KMS-11 (cell line): ENCODE measurements at regions not wholly inside any gene's neighbourhood (a gene's known extent, or its start where the extent isn't known, plus 50 kb on each side); places are given as distances from the start of the nearest gene placed in this dataset.

ENCODE experiments used
- H2AFZ ChIP-seq: fragments of 200-600 bp; sonication (generic); 2 replicates; pipeline ENCODE4 v1.6.1; 2016; ENCODE audit warnings: antibody characterized with exemption, mixed run types, low read depth
- H3K27ac ChIP-seq: fragments of 200-600 bp; sonication (generic); 2 replicates; pipeline ENCODE4 v1.6.1; 2016; ENCODE audit warnings: mild to moderate bottlenecking, mixed run types
- H3K27me3 ChIP-seq: fragments of 200-600 bp; sonication (generic); 2 replicates; pipeline ENCODE4 v1.6.1; 2017; ENCODE audit warnings: mild to moderate bottlenecking, low read depth, mixed run types, moderate library complexity; ENCODE audit not compliant: insufficient read depth
- H3K36me3 ChIP-seq: fragments of 200-600 bp; sonication (generic); 2 replicates; pipeline ENCODE4 v1.6.1; 2017; ENCODE audit warnings: mild to moderate bottlenecking, mixed run types; ENCODE audit not compliant: insufficient read depth
- H3K4me1 ChIP-seq: fragments of 200-600 bp; sonication (generic); 2 replicates; pipeline ENCODE4 v1.6.1; 2016; ENCODE audit warnings: mild to moderate bottlenecking, low read depth, mixed run types; ENCODE audit not compliant: poor library complexity, severe bottlenecking
- H3K4me2 ChIP-seq: fragments of 200-600 bp; sonication (generic); 2 replicates; pipeline ENCODE4 v1.7.0; 2016; ENCODE audit warnings: mild to moderate bottlenecking, mixed run types
- H3K4me3 ChIP-seq: fragments of 200-600 bp; sonication (generic); IDR thresholded peaks from 2 replicates; pipeline ENCODE4 v1.6.1; 2017; ENCODE audit warnings: low read depth, low read length, mixed read lengths; ENCODE audit not compliant: insufficient read depth
- H3K79me2 ChIP-seq: fragments of 200-600 bp; sonication (generic); 2 replicates; pipeline ENCODE4 v1.6.1; 2016; ENCODE audit warnings: low read depth, mixed run types; ENCODE audit not compliant: insufficient read depth
- H3K9ac ChIP-seq: fragments of 200-600 bp; sonication (generic); 2 replicates; pipeline ENCODE4 v1.6.1; 2016; ENCODE audit warnings: mild to moderate bottlenecking, mixed run types
- H4K20me1 ChIP-seq: fragments of 200-600 bp; sonication (generic); 2 replicates; pipeline ENCODE4 v1.6.1; 2016; ENCODE audit warnings: mild to moderate bottlenecking, mixed run types; ENCODE audit not compliant: insufficient read depth
- TF ChIP-seq, protein P1 (sequence below): fragments of 200-600 bp; sonication (generic); conservative IDR thresholded peaks from 2 replicates; pipeline ENCODE4 v1.6.1; 2017; ENCODE audit warnings: low read depth, mild to moderate bottlenecking, antibody characterized with exemption, low read length, moderate library complexity, mixed read lengths

DNA sequence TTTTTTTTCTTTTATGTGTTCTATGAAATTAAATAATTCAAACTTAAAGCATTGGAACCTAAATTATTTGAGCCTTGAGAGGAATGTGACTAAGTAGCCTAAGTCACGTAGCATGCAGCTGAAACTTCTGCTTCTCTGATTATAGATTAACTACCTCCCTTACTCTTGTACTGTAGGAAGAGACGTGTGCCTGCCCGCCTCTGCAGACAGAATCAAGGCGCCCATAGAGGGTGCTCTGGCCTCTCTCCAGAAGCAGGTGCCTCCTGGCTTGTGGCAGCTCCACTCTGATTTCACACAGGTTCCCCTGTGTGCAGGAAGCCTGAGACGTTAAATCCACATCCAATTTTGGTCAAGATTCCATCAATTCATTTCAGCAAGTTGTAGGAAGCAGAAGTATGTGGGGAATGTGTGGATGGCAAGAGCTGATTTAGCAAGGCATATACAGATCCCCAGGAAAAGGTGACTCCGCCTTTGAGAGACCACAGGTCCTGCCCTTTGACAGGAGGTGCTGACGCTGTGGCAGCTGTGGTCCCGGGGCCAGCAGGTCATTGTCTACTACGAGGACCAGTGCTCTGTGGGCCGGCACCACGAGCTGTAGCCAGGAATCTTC lies 1418.8 kb downstream of the CDH11 start:
- Histone ChIP-seq H3K79me2 (no peaks in the 10 kb centered on the region), H2AFZ (no peak overlapping the region), H4K20me1 (no peaks in the 10 kb centered on the region), H3K9ac (no peak overlapping the region), H3K36me3 (no peaks in the 10 kb centered on the region), H3K27ac (no peak overlapping the region), H3K4me1 (no peaks in the 10 kb centered on the region), H3K4me2 (no peak overlapping the region), H3K4me3 (no peak overlapping the region), H3K27me3 (no peaks in the 10 kb centered on the region)
- TF ChIP-seq, protein P1, sequence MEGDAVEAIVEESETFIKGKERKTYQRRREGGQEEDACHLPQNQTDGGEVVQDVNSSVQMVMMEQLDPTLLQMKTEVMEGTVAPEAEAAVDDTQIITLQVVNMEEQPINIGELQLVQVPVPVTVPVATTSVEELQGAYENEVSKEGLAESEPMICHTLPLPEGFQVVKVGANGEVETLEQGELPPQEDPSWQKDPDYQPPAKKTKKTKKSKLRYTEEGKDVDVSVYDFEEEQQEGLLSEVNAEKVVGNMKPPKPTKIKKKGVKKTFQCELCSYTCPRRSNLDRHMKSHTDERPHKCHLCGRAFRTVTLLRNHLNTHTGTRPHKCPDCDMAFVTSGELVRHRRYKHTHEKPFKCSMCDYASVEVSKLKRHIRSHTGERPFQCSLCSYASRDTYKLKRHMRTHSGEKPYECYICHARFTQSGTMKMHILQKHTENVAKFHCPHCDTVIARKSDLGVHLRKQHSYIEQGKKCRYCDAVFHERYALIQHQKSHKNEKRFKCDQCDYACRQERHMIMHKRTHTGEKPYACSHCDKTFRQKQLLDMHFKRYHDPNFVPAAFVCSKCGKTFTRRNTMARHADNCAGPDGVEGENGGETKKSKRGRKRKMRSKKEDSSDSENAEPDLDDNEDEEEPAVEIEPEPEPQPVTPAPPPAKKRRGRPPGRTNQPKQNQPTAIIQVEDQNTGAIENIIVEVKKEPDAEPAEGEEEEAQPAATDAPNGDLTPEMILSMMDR = no peak

DNA sequence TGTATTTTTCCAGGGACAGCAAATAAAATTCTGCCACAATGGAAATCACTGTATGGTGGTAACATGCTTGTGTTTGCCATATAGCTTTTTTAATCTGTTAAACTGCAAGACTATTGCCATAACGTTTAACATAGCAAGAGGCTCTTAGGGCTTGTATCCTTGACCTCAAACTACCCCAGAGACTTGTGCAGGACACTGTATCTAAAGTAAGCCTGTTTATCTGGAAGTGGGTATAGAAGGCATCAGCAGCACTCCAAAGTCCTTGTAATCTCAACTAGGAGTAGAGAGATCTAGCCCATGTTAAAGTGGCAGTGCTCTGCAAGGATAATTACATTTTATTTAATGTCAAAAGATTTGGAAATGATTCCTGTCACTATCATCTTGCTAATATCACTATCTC lies 1424.1 kb downstream of the CDH11 start:
- no peaks in the 10 kb centered on the region for H3K27me3 ChIP-seq
- H3K4me3 ChIP-seq = no peak overlapping the region
- no peak overlapping the region for H3K27ac ChIP-seq
- no peaks in the 10 kb centered on the region for H4K20me1 ChIP-seq
- no peaks in the 10 kb centered on the region for H3K4me1 ChIP-seq
- TF ChIP-seq, protein P1 = no peak
- H3K79me2 ChIP-seq = no peaks in the 10 kb centered on the region
- no peak overlapping the region for H3K4me2 ChIP-seq
- H3K9ac ChIP-seq = no peak overlapping the region
- H2AFZ ChIP-seq = no peak overlapping the region
- no peaks in the 10 kb centered on the region for H3K36me3 ChIP-seq

DNA sequence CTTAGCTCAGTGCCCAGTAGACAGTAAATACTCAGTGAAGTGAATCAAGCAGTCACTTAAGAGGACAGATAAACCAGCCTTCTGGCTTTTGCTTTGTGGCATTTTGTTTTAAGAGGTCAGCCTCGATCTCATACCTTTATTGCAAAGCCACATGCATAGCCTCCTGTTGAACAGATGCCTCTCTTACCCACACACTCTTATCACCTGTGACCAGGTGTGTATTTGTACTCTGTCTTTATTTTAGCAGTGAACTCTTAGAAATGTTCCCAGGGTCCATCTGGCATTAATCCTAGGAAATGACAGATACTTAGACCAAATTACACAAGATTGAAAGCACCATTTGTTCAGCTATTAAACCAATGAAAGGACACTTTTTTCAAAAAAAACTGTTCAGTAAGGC lies 1426.5 kb downstream of the CDH11 start:
- H3K9ac ChIP-seq = no peak overlapping the region
- H2AFZ ChIP-seq = no peak overlapping the region
- H3K79me2 ChIP-seq = no peaks in the 10 kb centered on the region
- H4K20me1 ChIP-seq = no peaks in the 10 kb centered on the region
- no peaks in the 10 kb centered on the region for H3K4me1 ChIP-seq
- no peaks in the 10 kb centered on the region for H3K27me3 ChIP-seq
- TF ChIP-seq, protein P1 = no peak
- no peak overlapping the region for H3K27ac ChIP-seq
- H3K4me3 ChIP-seq = no peak overlapping the region
- H3K4me2 ChIP-seq = no peak overlapping the region
- H3K36me3 ChIP-seq = no peaks in the 10 kb centered on the region

DNA sequence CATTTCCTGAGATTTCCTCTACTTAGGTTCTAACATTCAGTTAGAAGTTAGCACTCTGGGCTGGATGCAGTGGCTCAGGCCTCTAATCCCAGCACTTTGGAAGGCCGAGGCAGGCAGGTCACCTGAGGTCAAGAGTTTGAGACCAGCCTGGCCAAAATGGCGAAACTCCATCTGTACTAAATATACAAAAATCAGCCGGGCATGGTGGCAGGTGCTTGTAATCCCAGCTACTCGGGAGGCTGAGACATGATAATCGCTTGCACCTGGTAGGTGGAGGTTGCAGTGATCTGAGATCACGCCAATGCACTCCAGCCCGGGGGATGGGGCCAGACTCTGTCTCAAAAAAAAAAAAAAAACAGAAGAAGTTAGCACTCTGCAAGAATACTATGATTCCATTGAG lies 1430.9 kb downstream of the CDH11 start:
- no peak overlapping the region for H3K4me2 ChIP-seq
- H3K4me1 ChIP-seq = no peaks in the 10 kb centered on the region
- H3K27me3 ChIP-seq = no peaks in the 10 kb centered on the region

More for the DNA sequence above, 1430.9 kb downstream of the CDH11 start:
- H2AFZ ChIP-seq = no peak overlapping the region
- H3K9ac ChIP-seq = no peak overlapping the region
- H4K20me1 ChIP-seq = no peaks in the 10 kb centered on the region
- H3K36me3 ChIP-seq = no peaks in the 10 kb centered on the region
- no peak overlapping the region for H3K27ac ChIP-seq
- TF ChIP-seq, protein P1 = no peak
- H3K4me3 ChIP-seq = no peak overlapping the region
- H3K79me2 ChIP-seq = no peaks in the 10 kb centered on the region
